T-helper 2 cell treated with Interferon-gamma antibody and Interleukin-4, amounts not matched to agents 5 μg/mL and 100 μg/mL, for 36 hours (primary cell): ENCODE measurements at regions not wholly inside any gene's neighbourhood (a gene's known extent, or its start where the extent isn't known, plus 50 kb on each side); places are given as distances from the start of the nearest gene placed in this dataset.
"Not testable (repeated sequence)": the region's sequence is repeated elsewhere in the genome, so short reads cannot be mapped to it uniquely, and the experiment has no call there.

Source experiments
- DNase-seq: peaks from one replicate; pipeline ENCODE4 v3.0.0; 2021; ENCODE audit warnings: low spot score
- H3K27ac Mint-ChIP-seq: one replicate; pipeline ENCODE4 v1.8.0; 2021; ENCODE audit warnings: mild to moderate bottlenecking, mixed read lengths
- H3K27me3 Mint-ChIP-seq: one replicate; pipeline ENCODE4 v1.8.0; 2021; ENCODE audit warnings: low read depth, mixed read lengths
- H3K36me3 Mint-ChIP-seq: one replicate; pipeline ENCODE4 v1.8.0; 2021; ENCODE audit warnings: low read depth, mixed read lengths
- H3K4me1 Mint-ChIP-seq: one replicate; pipeline ENCODE4 v1.8.0; 2021; ENCODE audit warnings: low read depth, mixed read lengths
- H3K4me3 Mint-ChIP-seq: one replicate; pipeline ENCODE4 v1.8.0; 2022; ENCODE audit warnings: mild to moderate bottlenecking, moderate library complexity, mixed read lengths
- H3K9me3 Mint-ChIP-seq: one replicate; pipeline ENCODE4 v1.8.0; 2021; ENCODE audit warnings: mixed read lengths

DNA sequence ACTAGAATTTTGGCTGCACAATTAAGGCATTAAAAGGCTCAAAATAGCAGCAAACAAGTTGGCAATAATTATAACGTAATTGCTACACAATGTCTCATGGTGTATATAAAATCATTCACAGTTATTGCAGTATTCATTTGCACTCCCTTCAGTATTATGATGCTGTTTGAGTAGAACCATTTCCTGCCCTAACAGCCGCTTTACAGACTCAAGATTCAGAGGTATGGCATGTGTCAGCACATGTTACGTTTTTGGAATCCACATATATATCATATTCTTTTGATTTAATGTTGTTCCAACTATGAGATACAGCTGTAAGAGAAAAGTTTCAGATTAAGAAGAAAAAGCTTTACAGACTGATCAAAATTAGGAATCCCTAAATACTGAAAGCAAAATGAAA lies 56.3 kb upstream of the NCKAP5 start:
- H3K27ac Mint-ChIP-seq, result no peak overlapping the region
- H3K36me3 Mint-ChIP-seq, result no peaks in the 10 kb centered on the region
- no peaks in the 10 kb centered on the region for H3K27me3 Mint-ChIP-seq
- peaks cover 11% of the 10 kb centered on the region for H3K9me3 Mint-ChIP-seq
- no peaks in the 10 kb centered on the region for H3K4me1 Mint-ChIP-seq
- no peak for DNase-seq
- no peak overlapping the region for H3K4me3 Mint-ChIP-seq

DNA sequence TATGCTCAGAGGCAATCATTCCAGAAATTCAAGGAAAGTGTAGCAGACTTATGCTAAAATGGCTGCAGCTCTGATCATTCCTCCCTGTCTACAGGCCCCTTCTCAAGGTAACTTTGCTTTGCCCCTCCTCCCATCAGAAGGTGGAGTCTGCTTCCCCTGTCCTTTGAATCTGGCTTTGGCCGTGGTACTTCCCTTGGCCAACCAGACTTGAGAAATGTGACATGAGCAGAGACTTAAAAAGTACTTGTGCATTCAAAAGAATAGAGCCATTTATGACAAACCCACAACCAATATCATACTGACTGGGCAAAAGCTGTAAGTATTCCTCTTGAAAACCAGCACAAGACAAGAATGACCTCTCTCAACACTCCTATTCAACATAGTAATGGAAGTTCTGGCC lies 59.5 kb upstream of the NCKAP5 start:
- Mint-ChIP-seq H3K4me3 (no peak overlapping the region), H3K27me3 (no peaks in the 10 kb centered on the region), H3K27ac (no peak overlapping the region), H3K36me3 (no peaks in the 10 kb centered on the region), H3K4me1 (no peaks in the 10 kb centered on the region), H3K9me3 (peaks cover 11% of the 10 kb centered on the region)
- no peak for DNase-seq

GRCh38 chr2:133633309-133633708 lies 65.0 kb upstream of the NCKAP5 start:
- Mint-ChIP-seq H3K27ac (no peak overlapping the region), H3K36me3 (no peaks in the 10 kb centered on the region), H3K4me3 (no peak overlapping the region), H3K27me3 (no peaks in the 10 kb centered on the region), H3K4me1 (no peaks in the 10 kb centered on the region), H3K9me3 (no peaks in the 10 kb centered on the region)
- DNase-seq, result no peak

GRCh38 chr2:133633881-133634409 lies 65.7 kb upstream of the NCKAP5 start:
- no peak overlapping the region for H3K27ac Mint-ChIP-seq
- no peak for DNase-seq
- no peaks in the 10 kb centered on the region for H3K36me3 Mint-ChIP-seq
- no peaks in the 10 kb centered on the region for H3K27me3 Mint-ChIP-seq
- no peak overlapping the region for H3K4me3 Mint-ChIP-seq
- no peaks in the 10 kb centered on the region for H3K4me1 Mint-ChIP-seq
- H3K9me3 Mint-ChIP-seq, result no peaks in the 10 kb centered on the region

DNA sequence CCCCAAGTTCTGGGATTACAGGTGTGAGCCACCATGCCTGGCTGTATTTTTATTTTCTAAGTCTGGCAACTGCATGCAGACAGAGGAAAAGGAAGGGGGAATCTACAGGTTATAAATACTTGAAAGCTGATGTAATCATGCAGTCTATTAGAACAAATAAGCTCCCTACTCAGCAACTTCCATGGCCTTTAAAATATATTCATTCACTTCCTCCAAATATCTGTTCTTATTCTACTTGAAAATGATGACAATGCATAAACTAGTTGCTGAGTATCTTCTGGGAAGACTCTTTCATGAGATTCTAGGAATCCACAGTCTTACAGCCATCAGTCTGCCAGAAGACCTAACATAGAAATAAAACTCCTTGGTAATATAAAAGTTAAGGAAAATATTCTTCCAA lies 66.9 kb upstream of the NCKAP5 start:
- Mint-ChIP-seq H3K36me3 (no peaks in the 10 kb centered on the region), H3K27me3 (no peaks in the 10 kb centered on the region), H3K4me1 (no peaks in the 10 kb centered on the region), H3K27ac (no peak overlapping the region), H3K4me3 (no peak overlapping the region), H3K9me3 (no peaks in the 10 kb centered on the region)
- DNase-seq, result no peak

DNA sequence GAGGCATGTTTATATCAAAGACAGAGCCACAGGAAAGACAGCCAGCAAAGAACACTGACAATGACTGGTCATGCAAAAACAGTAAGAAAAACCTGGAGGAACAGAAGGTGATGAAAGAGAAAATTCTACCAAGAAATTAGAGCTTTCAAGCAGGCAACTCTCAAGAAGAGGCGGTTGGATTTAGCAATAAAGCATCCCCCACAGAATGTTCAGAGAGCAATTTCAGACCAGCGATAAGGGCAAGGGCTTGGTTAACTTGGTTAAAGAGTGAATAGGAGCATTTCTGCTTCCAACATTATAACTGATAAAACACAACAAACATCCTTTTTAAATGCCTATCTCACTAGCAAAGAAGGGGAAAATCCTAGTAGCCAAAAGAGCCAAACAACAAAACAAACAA lies 68.0 kb upstream of the NCKAP5 start:
- H3K9me3 Mint-ChIP-seq, result no peaks in the 10 kb centered on the region
- no peak overlapping the region for H3K27ac Mint-ChIP-seq
- H3K36me3 Mint-ChIP-seq, result no peaks in the 10 kb centered on the region
- no peak overlapping the region for H3K4me3 Mint-ChIP-seq
- H3K27me3 Mint-ChIP-seq, result no peaks in the 10 kb centered on the region
- no peak for DNase-seq
- no peaks in the 10 kb centered on the region for H3K4me1 Mint-ChIP-seq

- Mint-ChIP-seq H3K27ac (no peak overlapping the region), H3K27me3 (no peaks in the 10 kb centered on the region), H3K36me3 (no peaks in the 10 kb centered on the region), H3K4me1 (no peaks in the 10 kb centered on the region), H3K4me3 (no peak overlapping the region), H3K9me3 (no peaks in the 10 kb centered on the region)
- DNase-seq, result no peak
These were observed 71.8 kb upstream of the NCKAP5 start for GRCh38 chr2:133640103-133640502.

- Mint-ChIP-seq H3K9me3 (no peaks in the 10 kb centered on the region), H3K4me1 (no peaks in the 10 kb centered on the region), H3K27me3 (no peaks in the 10 kb centered on the region), H3K27ac (no peak overlapping the region), H3K4me3 (no peak overlapping the region), H3K36me3 (no peaks in the 10 kb centered on the region)
- no peak for DNase-seq
These were observed 73.2 kb upstream of the NCKAP5 start for GRCh38 chr2:133641497-133641896.

- H3K27ac Mint-ChIP-seq, result no peak overlapping the region
- H3K4me3 Mint-ChIP-seq, result no peak overlapping the region
- no peak for DNase-seq
- H3K9me3 Mint-ChIP-seq, result no peaks in the 10 kb centered on the region
- H3K27me3 Mint-ChIP-seq, result no peaks in the 10 kb centered on the region
- no peaks in the 10 kb centered on the region for H3K4me1 Mint-ChIP-seq
- no peaks in the 10 kb centered on the region for H3K36me3 Mint-ChIP-seq
These were observed 73.9 kb upstream of the NCKAP5 start for GRCh38 chr2:133641942-133642725.

DNA sequence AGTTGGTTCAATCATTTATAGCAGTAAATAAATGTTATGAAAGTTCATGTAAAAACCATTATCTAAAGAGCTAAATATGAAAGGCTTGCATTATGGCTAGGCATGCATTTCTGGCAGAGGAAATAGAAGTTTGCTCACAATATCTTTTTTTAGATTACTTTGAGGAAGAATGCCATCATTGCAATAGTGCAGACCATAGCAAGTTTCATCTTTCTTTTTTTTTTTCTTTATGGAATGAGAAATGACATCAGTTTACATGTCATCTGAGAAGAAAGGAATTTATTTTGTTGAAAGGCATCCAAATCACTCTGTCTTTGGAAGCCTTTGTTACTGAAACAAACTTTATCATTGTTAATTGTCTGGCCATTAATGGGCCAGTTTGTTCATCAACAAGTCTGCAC lies 74.5 kb upstream of the NCKAP5 start:
- Mint-ChIP-seq H3K4me1 (no peaks in the 10 kb centered on the region), H3K36me3 (no peaks in the 10 kb centered on the region), H3K27me3 (no peaks in the 10 kb centered on the region), H3K27ac (no peak overlapping the region), H3K9me3 (no peaks in the 10 kb centered on the region), H3K4me3 (no peak overlapping the region)
- no peak for DNase-seq

DNA sequence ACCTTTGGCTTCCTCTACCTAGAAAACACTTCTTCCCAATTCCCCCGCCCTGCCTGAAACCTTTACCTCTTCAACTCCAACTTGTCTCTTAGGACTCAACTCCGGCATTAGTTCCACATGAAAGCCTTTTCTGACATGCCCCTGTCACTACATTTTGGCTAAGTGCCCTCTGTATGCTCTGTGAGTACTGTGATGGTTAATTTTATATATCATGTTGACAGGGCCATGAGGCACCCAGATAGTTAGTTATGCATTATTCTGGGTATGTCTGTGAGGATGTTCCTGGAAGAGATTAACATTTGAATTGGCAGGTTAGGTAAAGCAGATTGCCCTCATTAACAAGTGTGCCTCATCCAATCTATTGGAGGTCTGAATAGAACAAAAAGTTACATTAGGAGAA lies 75.6 kb upstream of the NCKAP5 start:
- no peak for DNase-seq
- Mint-ChIP-seq H3K4me3 (no peak overlapping the region), H3K27ac (no peak overlapping the region), H3K36me3 (no peaks in the 10 kb centered on the region), H3K4me1 (no peaks in the 10 kb centered on the region), H3K27me3 (no peaks in the 10 kb centered on the region), H3K9me3 (no peaks in the 10 kb centered on the region)

DNA sequence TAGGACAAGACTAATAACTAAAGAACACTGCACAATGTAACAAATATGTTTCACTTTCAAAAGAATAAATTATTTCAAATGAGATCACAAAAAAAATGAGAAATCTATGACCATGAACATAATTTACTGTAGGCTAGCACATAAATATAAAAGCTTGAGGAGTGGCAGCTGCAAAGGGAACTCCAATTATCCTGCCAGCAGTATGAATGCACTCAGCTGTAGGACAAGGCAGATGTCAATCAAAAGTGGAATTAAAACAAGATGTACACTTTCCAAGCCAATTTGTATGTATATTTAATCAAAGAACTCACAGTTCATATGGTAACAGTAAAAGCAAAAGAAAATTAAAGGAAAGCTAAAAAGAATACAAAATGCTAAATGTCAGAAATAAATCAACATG lies 76.6 kb upstream of the NCKAP5 start:
- Mint-ChIP-seq H3K27ac (no peak overlapping the region), H3K9me3 (no peaks in the 10 kb centered on the region), H3K4me1 (no peaks in the 10 kb centered on the region), H3K4me3 (no peak overlapping the region), H3K36me3 (no peaks in the 10 kb centered on the region), H3K27me3 (no peaks in the 10 kb centered on the region)
- DNase-seq, result no peak

GRCh38 chr2:133647386-133647785 lies 79.1 kb upstream of the NCKAP5 start:
- not testable (repeated sequence) for H3K36me3 Mint-ChIP-seq, H3K9me3 Mint-ChIP-seq, H3K27ac Mint-ChIP-seq, H3K4me1 Mint-ChIP-seq, H3K27me3 Mint-ChIP-seq, DNase-seq, H3K4me3 Mint-ChIP-seq

DNA sequence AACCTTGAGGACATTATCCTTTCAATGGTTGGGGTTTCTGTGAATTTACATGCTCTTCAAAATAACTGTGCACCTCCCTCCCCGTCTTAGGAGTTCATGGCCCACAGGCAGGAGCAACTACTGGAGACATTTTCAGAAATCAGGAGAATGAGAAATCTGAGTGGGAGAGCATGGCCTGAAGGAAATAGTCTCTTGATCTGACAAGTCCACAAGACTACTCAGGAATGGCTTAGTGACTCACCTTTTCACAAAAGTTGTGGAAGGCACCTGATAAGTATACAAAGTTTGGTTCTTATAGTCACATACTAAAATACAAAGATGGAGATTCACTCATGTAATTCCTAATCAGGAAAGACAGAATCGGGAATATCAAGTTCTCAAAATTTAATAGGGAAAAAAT lies 83.6 kb upstream of the NCKAP5 start:
- Mint-ChIP-seq H3K36me3 (no peaks in the 10 kb centered on the region), H3K4me1 (no peaks in the 10 kb centered on the region), H3K27me3 (no peaks in the 10 kb centered on the region), H3K4me3 (no peak overlapping the region), H3K9me3 (no peaks in the 10 kb centered on the region), H3K27ac (no peak overlapping the region)
- no peak for DNase-seq

DNA sequence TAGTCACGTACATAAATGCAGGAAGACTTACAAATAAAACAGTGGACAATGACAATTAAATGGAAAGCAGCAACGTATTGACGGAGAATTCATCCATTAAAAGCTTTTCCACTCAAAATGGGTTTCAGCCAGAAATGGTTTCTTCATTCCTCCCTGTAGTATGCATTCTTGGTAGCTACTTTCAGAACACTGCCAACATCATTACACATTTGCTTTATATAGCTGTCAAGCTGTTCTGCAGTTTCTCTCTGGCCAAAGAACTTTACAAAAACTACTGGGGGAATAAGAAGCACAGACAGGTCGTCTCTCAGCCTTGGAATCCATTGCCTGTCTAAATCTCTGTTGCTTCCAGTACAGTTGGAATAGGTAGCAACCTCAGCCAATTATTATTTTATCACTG lies 84.1 kb upstream of the NCKAP5 start:
- Mint-ChIP-seq H3K9me3 (no peaks in the 10 kb centered on the region), H3K27me3 (no peaks in the 10 kb centered on the region), H3K4me3 (no peak overlapping the region), H3K27ac (no peak overlapping the region), H3K4me1 (no peaks in the 10 kb centered on the region), H3K36me3 (no peaks in the 10 kb centered on the region)
- DNase-seq, result no peak
